Kidney glomerular epithelial cell (primary cell): ENCODE measurements at regions not wholly inside any gene's neighbourhood (a gene's known extent, or its start where the extent isn't known, plus 50 kb on each side); places are given as distances from the start of the nearest gene placed in this dataset.

Experiments used
- DNase-seq: peaks from one replicate; lab custom pipeline; 2025; lab: John Stamatoyannopoulos, UW

GRCh38 chr16:86664522-86665318 is 86.4 kb downstream of the FOXL1 start:
- DNase-seq, result peak; percentile 95

GRCh38 chr16:86665319-86665675 is 86.9 kb downstream of the FOXL1 start:
- peak; percentile 95 for DNase-seq

GRCh38 chr16:86665929-86666328 is 87.6 kb downstream of the FOXL1 start:
- DNase-seq, result no peak

DNA sequence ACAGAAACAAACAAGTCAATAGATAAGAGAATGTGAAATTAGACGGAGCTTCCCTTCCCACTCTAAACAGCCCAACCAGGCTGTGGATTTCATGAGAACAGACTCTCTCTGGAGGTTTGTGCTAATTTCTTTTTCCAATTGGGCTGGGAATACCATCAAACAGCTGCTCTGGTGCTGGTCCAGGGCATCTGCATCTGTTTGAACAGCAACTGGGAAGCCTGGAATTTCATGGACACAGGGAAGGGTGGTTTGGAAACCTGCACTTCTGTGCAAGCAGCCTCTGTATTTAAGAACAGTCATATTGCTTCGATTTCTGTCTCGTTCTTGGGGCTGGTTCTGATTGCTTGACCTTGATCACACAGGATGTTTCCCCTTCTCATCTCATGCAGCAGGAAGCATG is 88.7 kb downstream of the FOXL1 start:
- no peak for DNase-seq

DNA sequence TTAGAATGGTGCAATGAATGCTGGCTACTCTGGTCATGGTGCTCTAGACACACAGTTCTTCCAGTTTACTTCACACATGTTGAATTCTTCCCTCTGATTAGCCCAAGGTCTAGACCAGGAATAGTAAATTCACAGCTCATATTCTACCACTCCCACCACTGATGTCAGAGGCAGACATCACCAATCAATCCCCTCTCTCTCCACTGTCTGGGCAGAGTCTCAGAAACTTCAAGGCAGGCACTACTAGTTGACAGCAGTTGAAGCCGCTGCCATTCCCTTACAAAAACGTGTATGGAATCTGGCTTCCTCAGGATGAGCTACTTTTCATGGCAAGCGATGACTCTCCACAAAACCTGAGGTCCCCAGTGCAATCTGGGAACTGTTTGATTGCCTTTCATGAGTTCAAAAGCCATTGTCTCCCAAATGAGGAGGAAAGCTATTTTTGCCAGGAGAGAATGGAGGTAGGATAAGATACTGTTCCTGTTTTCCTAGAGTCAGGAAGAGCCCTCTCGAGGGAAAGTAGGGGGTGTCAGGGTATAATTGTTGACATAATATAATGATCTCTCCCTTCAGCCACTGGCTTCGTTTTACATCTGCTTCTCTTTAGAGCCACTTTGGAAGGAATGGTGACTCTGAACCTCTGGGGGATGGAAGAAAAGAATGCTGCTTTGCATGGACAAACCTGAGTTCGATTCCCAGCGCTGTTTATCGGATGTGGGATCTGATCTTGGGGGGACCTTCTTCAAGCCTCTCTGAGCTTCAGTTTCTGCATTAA is 90.0 kb downstream of the FOXL1 start:
- peak; percentile 13 for DNase-seq

GRCh38 chr16:86669285-86669805 is 91.0 kb downstream of the FOXL1 start:
- no peak for DNase-seq

GRCh38 chr16:86669937-86670749 is 91.8 kb downstream of the FOXL1 start:
- no peak for DNase-seq

DNA sequence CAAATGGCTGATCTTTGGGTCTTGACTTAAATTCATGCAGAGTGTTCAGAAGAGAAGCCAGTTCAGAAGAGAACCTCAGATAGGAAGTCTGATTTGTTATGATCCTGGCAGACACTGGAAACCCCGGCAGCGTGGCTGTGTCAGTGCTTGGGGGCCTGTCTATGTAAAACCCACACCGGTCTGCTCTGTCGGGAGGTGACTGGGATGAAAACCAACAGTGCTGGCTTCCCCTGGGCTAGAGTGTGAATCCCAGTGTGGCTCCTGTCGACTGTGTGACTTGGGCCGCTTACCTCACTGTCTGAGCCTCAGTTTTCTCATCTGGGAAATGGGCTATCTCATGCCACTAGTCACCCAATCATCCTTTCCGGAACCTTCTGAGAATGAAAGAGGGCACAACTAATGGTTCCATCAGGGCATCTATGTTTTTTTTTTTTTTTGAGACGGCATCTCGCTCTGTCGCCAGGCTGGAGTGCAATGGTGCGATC is 92.4 kb downstream of the FOXL1 start:
- DNase-seq, result no peak

DNA sequence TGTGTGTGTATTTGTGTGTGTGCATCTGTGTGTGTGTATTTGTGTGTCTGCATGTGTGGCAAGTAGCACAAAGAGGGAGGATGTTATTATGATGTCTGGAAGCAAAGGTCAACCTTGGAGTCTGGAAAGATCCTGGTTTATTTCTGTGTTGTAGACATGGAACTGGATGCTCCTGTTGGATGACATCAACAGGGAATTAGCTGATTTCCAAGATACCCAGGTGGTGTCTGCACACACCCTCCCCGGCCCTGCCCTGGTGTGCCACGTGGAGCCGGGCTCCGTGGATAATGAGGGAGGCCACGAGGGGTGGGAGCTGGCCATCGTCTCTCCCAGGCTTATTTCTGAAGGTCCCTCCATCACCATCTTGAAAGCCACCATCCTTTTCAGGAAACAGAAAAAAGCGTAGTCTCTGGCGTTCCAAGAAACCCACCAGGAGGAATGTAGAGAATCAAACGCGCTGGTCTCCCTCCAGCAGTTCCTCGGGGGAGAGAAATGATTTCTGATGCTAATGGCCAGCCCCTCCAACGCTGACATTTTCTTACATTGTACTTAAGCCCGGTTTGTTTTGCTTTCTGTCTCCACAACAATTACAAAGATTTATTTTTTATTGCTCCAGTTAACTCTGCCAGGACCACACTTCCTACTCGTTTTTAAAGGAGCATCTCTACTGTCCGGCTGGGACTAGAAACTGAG is 93.3 kb downstream of the FOXL1 start:
- DNase-seq, result peak; percentile 18

- no peak for DNase-seq
Measured at GRCh38 chr16:86672179-86672863, 94.0 kb downstream of the FOXL1 start.

- DNase-seq, result no peak
Measured at GRCh38 chr16:86673090-86673955, 95.0 kb downstream of the FOXL1 start.

DNA sequence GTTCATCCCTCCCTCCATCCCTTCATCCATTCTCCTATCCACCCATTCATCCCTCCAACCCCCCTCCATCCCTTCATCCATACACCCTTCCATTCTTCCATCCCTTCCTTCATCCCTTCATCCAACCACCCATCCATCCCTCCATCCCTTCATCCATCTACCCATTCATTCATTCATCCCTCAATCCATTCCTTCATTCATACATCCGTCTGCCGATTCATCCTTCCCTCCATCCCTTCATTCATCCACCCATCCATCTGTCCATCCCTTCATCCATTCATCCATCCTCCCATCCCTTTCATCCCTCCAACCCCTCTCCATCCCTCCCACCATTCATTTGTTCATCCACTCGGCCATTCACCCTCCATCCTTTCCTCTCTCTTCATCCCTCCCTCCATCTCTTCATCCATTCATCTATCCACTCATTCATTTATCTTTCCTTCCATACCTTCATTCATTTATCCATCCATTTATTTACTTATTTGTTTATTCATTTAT is 95.7 kb downstream of the FOXL1 start:
- no peak for DNase-seq

DNA sequence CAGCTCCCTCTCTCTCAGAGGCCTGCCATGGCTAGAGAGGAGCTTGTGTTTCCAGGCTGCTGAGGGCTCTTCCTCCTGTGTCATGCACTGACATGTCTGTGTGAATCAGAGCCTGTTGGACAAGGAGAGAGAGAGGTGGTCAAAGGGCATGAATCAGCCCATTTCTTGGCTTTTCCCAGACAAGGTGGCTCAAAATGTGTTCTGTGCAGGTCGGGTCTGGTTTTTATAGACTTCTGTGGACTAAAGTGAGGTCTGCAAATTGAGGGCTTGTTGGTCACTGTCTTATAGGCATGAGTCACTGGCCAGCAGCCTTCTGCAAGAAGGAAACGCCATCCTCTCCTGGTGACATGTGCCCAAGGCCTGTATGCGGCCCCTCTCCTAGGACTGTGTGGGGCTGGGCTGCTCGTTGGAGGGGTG is 97.9 kb downstream of the FOXL1 start:
- DNase-seq, result peak; percentile 29

DNA sequence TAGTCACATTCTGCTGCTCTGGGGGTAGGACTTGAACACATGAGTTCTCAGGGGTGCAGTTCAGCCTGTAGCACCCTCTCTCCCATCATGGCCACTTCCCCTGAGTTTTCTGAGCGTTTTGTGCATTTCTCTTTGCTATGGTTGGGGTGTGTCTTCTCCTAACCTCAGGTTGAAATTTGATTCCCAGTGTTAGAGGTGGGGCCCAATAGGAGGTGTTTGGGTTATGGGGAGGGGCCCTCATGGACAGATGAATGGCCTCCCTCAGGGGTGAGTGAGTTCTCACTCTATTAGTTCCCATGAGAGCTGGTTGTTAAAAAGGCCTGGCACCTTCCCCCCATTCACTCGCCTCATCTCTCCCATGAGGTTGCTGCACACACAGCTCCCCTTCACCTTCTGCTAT is 101.1 kb downstream of the FOXL1 start:
- DNase-seq, result no peak

DNA sequence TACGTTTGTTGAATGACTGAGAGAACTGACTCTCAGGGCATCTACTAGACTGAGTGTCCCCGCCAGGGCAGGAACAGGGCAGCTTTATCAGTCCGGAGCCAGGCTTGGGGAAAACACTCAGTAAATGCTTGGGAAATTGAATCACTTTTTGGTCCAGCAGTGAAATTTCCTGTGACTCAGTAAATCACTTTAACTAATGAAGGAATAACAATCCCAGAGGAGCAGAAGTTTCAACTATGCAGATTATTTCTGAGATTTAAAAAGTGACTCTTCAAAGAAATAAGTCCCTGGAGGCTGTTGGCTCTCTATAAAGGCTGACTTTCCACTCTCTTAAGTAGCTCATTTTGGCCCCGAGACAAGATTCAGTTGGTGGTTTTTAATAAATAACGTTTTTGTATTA is 101.8 kb downstream of the FOXL1 start:
- DNase-seq, result peak; percentile 55

- DNase-seq, result no peak
Measured at GRCh38 chr16:86680661-86681030, 102.3 kb downstream of the FOXL1 start.

- no peak for DNase-seq
Measured at GRCh38 chr16:86681031-86681756, 102.8 kb downstream of the FOXL1 start.

DNA sequence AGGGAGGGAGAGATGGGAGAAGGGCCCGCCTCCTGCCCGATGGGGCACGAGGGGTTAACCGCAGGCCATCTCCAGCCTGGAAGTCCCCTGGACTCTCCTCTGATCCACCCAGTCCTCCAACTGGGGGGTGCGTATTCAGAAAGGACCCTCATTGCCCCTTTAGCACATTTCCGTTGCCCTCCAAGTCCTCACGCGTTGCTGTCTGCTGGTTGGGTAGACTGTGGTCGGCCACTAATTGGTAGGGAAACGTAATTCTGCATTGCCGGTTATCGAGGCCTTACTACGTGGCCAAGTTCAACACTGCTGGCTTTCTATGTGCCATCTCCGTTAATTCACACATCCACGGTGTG is 103.4 kb downstream of the FOXL1 start:
- no peak for DNase-seq

- DNase-seq, result no peak
Measured at GRCh38 chr16:86682219-86682904, 104.0 kb downstream of the FOXL1 start.
